ENCODE measurements at regions not wholly inside any gene's neighbourhood (a gene's known extent, or its start where the extent isn't known, plus 50 kb on each side); places are given as distances from the start of the nearest gene placed in this dataset.

GRCh38 chr3:99425930-99426329 is 212.5 kb upstream of the COL8A1 start:
- TF ChIP-seq CTCF (conservative IDR thresholded peaks at IDR 0.05; ENCODE audit: low read length) (no peak), EZH2phosphoT487 (IDR thresholded peaks at IDR 0.05; ENCODE audit: borderline replicate concordance, low read depth, low read length) (no peak)
